Endothelial cell of umbilical vein (primary cell): ENCODE measurements at regions not wholly inside any gene's neighbourhood (a gene's known extent, or its start where the extent isn't known, plus 50 kb on each side); places are given as distances from the start of the nearest gene placed in this dataset.

Experiments
- BruUV-seq: library from RNA; stranded (reverse); fragments of 400-500 nt; replicated peaks from 2 replicates; lab custom pipeline; 2021; lab: Mats Ljungman, UMichigan
- CTCF ChIA-PET: fragments of 300-600, 350-600 bp; sonication (Branson Sonifier 250); formaldehyde crosslinking; loops from one replicate; lab custom pipeline; 2021; ENCODE audit warnings: antibody characterized with exemption, inconsistent platforms; lab: Charles Lee
- POLR2A ChIA-PET: fragments of 300-600, 350-600 bp; sonication (Branson Sonifier 250); formaldehyde crosslinking; loops from one replicate; lab custom pipeline; 2021; ENCODE audit warnings: antibody characterized with exemption, inconsistent platforms; lab: Charles Lee
- DNase-seq: peaks from one replicate; pipeline ENCODE4 v3.0.0-alpha.2; 2011; ENCODE audit warnings: low read depth, low spot score
- FAIRE-seq: peaks from 2 replicates; lab custom pipeline; 2011; peaks lifted over from hg19 to GRCh38; lab: Jason Lieb, UNC
- H2AFZ ChIP-seq: 2 replicates; pipeline ENCODE4 v1.6.0; 2012; ENCODE audit warnings: low read depth, low read length, control low read depth, inconsistent platforms
- H3K27ac ChIP-seq: 2 replicates; pipeline ENCODE4 v1.5.1; 2011; ENCODE audit warnings: low read depth, mild to moderate bottlenecking, control low read depth, low read length, moderate library complexity; ENCODE audit not compliant: insufficient read depth
- H3K27me3 ChIP-seq, 2 experiments: 2 replicates each; pipeline versions ENCODE4 v1.6.0 to v1.6.1; 2011; ENCODE audit warnings: low read length in 2 of 2, mixed read lengths in 1 of 2; ENCODE audit not compliant: control insufficient read depth in 2 of 2, insufficient read depth in 2 of 2
- H3K36me3 ChIP-seq, 2 experiments: 2 replicates in 1 of 2; 3 replicates in 1 of 2; pipeline ENCODE4 v1.5.1; 2011; ENCODE audit warnings: low read length in 2 of 2, mild to moderate bottlenecking in 1 of 2, moderate library complexity in 1 of 2; ENCODE audit not compliant: control insufficient read depth in 2 of 2, insufficient read depth in 2 of 2; ENCODE audit errors: extremely low read depth in 1 of 2
- H3K4me1 ChIP-seq: 3 replicates; pipeline ENCODE4 v1.5.1; 2011; ENCODE audit warnings: mild to moderate bottlenecking, low read length; ENCODE audit not compliant: control insufficient read depth, insufficient read depth; ENCODE audit errors: extremely low read depth
- H3K4me2 ChIP-seq: 2 replicates; pipeline ENCODE4 v1.6.1; 2011; ENCODE audit warnings: low read length, control low read depth, mixed read lengths; ENCODE audit not compliant: insufficient read depth
- H3K4me3 ChIP-seq, 3 experiments: fragments of 200-600 bp in 1 of 3; sonication (generic), shearing (Covaris generic) in 1 of 3; replicated peaks in 1 of 3; 2 replicates each; pipeline ENCODE4 v1.5.1; 2011 to 2016; ENCODE audit warnings: control low read depth in 3 of 3, low read length in 3 of 3, mild to moderate bottlenecking in 2 of 3, inconsistent platforms in 1 of 3, low read depth in 1 of 3, moderate library complexity in 1 of 3; ENCODE audit not compliant: insufficient read depth in 1 of 3
- H3K79me2 ChIP-seq: 2 replicates; pipeline ENCODE4 v1.6.0; 2012; ENCODE audit warnings: low read length, inconsistent platforms; ENCODE audit not compliant: control insufficient read depth, insufficient read depth
- H3K9ac ChIP-seq: replicated peaks from 2 replicates; pipeline ENCODE3; 2011; ENCODE audit warnings: low read length, control low read depth; ENCODE audit not compliant: insufficient read depth; ENCODE audit errors: extremely low read depth
- H3K9me1 ChIP-seq: replicated peaks from 3 replicates; pipeline ENCODE4 v1.6.0; 2011; ENCODE audit warnings: mild to moderate bottlenecking, low read length; ENCODE audit not compliant: control insufficient read depth, insufficient read depth; ENCODE audit errors: extremely low read depth
- H3K9me3 ChIP-seq: replicated peaks from 2 replicates; pipeline ENCODE4 v1.5.1; 2012; ENCODE audit warnings: low read length, inconsistent platforms; ENCODE audit not compliant: control insufficient read depth, insufficient read depth
- H4K20me1 ChIP-seq: replicated peaks from 2 replicates; pipeline ENCODE3; 2011; ENCODE audit warnings: mild to moderate bottlenecking, low read length; ENCODE audit not compliant: control insufficient read depth, insufficient read depth; ENCODE audit errors: extremely low read depth
- EZH2 ChIP-seq: IDR thresholded peaks from 2 replicates; pipeline ENCODE4 v1.6.1; 2012; ENCODE audit warnings: borderline replicate concordance, low read depth, mild to moderate bottlenecking, moderate library complexity, low read length, inconsistent platforms; ENCODE audit not compliant: severe bottlenecking
- FOS ChIP-seq: IDR thresholded peaks from 2 replicates; pipeline ENCODE4 v1.6.1; 2011; ENCODE audit warnings: mild to moderate bottlenecking, low read length, moderate library complexity, borderline replicate concordance; ENCODE audit not compliant: insufficient read depth
- GATA2 ChIP-seq: IDR thresholded peaks from 2 replicates; pipeline ENCODE4 v1.7.0; 2011; ENCODE audit warnings: low read depth, mild to moderate bottlenecking, moderate library complexity, mixed read lengths, low read length; ENCODE audit not compliant: insufficient read length, insufficient read depth
- JUN ChIP-seq: IDR thresholded peaks from 2 replicates; pipeline ENCODE4 v1.6.1; 2011; ENCODE audit warnings: borderline replicate concordance, low read depth; ENCODE audit not compliant: insufficient read length, insufficient read depth
- MYC ChIP-seq: IDR thresholded peaks from one replicate; pipeline ENCODE4 v1.6.1; 2011; ENCODE audit warnings: mild to moderate bottlenecking, low read depth, low read length
- POLR2A ChIP-seq: IDR thresholded peaks from 2 replicates; pipeline ENCODE4 v1.6.1; 2012; ENCODE audit warnings: low read depth, mild to moderate bottlenecking, control low read depth, low read length
- dilution Hi-C: fragments of 300-500 bp; cut with MboI; formaldehyde crosslinking; loops from one replicate; pipeline ENCODE4 v1.15.0; 2019; ENCODE audit warnings: low sequenced_read_pairs; ENCODE audit not compliant: extremely low pct_ligation_motif_present
- intact Hi-C: fragments of 100-400 bp; cut with micrococcal nuclease; formaldehyde crosslinking; loops from one replicate; pipeline ENCODE4 v1.10.0; 2022
- TF ChIP-seq, protein P1 (sequence below), 2 donors: IDR thresholded peaks; 1 replicate in 1 of 2; 2 replicates in 1 of 2; pipeline ENCODE4 v1.5.1; 2011; ENCODE audit warnings: low read length in 2 of 2, mild to moderate bottlenecking in 2 of 2, moderate library complexity in 2 of 2, control low read depth in 1 of 2, inconsistent platforms in 1 of 2, low read depth in 1 of 2; ENCODE audit not compliant: insufficient read depth in 1 of 2; ENCODE audit errors: extremely low read depth in 1 of 2

DNA sequence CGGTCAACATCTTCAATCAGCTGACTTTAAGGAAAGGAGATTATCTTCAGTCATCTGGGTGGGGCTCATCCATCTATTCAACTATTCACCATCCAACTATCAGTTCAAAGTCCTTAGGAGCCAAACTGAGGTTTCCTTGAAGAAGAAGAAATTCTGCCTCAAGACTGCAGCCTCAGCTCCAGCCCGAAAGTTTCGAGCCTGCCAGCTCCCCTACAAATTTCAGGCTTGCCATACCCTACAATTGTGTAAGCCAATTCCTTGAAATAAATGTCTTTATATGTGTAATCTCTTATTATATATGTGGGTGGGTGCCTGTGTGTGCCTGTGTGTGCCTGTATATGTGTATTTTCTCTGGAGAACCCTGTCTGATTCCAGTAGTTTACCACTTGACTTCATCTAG, 447.8 kb downstream of the INHBA start:
- Histone ChIP-seq H3K4me2 (no peak overlapping the region), H3K9me3 (no peaks in the 10 kb centered on the region), H3K27ac (no peak overlapping the region), H3K4me3 (no peak overlapping the region), H2AFZ (no peak overlapping the region), H3K9me1 (no peaks in the 10 kb centered on the region), H4K20me1 (no peaks in the 10 kb centered on the region), H3K27me3 (no peaks in the 10 kb centered on the region), H3K4me1 (no peaks in the 10 kb centered on the region), H3K36me3 (no peaks in the 10 kb centered on the region), H3K79me2 (no peaks in the 10 kb centered on the region), H3K9ac (no peak overlapping the region)
- TF ChIP-seq MYC (no peak), GATA2 (no peak)
- TF ChIP-seq, protein P1, sequence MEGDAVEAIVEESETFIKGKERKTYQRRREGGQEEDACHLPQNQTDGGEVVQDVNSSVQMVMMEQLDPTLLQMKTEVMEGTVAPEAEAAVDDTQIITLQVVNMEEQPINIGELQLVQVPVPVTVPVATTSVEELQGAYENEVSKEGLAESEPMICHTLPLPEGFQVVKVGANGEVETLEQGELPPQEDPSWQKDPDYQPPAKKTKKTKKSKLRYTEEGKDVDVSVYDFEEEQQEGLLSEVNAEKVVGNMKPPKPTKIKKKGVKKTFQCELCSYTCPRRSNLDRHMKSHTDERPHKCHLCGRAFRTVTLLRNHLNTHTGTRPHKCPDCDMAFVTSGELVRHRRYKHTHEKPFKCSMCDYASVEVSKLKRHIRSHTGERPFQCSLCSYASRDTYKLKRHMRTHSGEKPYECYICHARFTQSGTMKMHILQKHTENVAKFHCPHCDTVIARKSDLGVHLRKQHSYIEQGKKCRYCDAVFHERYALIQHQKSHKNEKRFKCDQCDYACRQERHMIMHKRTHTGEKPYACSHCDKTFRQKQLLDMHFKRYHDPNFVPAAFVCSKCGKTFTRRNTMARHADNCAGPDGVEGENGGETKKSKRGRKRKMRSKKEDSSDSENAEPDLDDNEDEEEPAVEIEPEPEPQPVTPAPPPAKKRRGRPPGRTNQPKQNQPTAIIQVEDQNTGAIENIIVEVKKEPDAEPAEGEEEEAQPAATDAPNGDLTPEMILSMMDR (IDR thresholded peaks at IDR 0.05; ENCODE audit: extremely low read depth in 1 of 2, insufficient read depth in 1 of 2, low read depth in 1 of 2, low read length in 2 of 2), result no peak
- FAIRE-seq, result no peak
- BruUV-seq, result no TSS peak
- CTCF ChIA-PET, result interaction anchor here (0.6 kb wide), 1 partner anchor 46 kb away, joined by 3 read pairs; no protein-coding TSS in a partner anchor
- POLR2A ChIA-PET, result no interaction called here
- no peak for DNase-seq
- intact Hi-C loops, result no loop called here
- dilution Hi-C loops, result no loop called here

DNA sequence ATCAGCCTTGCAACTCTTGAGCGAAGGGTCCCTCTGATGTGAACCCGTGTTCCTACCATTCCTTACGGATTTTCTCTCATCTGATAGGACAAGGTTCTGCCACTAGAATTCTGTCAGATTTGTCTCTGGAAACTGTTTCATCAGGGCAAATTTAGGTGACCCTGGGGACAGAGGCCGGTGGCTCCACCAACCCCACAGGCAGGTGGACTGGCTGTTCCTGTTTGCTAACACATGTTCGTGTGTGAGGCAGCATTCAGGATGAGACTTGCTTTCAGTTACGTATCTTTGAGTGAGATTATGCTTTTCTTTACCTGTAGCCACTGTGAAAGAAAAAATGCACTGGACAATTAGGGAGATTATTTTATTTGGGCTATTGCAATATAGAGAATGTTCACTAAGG, 449.9 kb downstream of the INHBA start:
- TF ChIP-seq JUN (no peak), EZH2 (no peak), FOS (no peak), GATA2 (no peak), POLR2A (no peak), MYC (no peak)
- TF ChIP-seq, protein P1 (IDR thresholded peaks at IDR 0.05; ENCODE audit: extremely low read depth in 1 of 2, insufficient read depth in 1 of 2, low read depth in 1 of 2, low read length in 2 of 2), result no peak
- FAIRE-seq (no peak), DNase-seq (no peak)
- no peaks in the 10 kb centered on the region for H3K4me1 ChIP-seq
- no TSS peak for BruUV-seq
- intact Hi-C loops, result no loop called here
- ChIA-PET POLR2A (no interaction called here), CTCF (no interaction called here)
- H3K4me3 ChIP-seq, result no peak overlapping the region
- H3K9me1 ChIP-seq, result no peaks in the 10 kb centered on the region
- no peaks in the 10 kb centered on the region for H3K9me3 ChIP-seq
- H4K20me1 ChIP-seq, result no peaks in the 10 kb centered on the region
- no peaks in the 10 kb centered on the region for H3K27me3 ChIP-seq
- no peak overlapping the region for H3K9ac ChIP-seq
- dilution Hi-C loops, result no loop called here
- H3K79me2 ChIP-seq, result no peaks in the 10 kb centered on the region
- no peaks in the 10 kb centered on the region for H3K36me3 ChIP-seq
- no peak overlapping the region for H2AFZ ChIP-seq
- no peak overlapping the region for H3K27ac ChIP-seq
- H3K4me2 ChIP-seq, result no peak overlapping the region
